ENCODE measurements at regions not wholly inside any gene's neighbourhood (a gene's known extent, or its start where the extent isn't known, plus 50 kb on each side); places are given as distances from the start of the nearest gene placed in this dataset.

- H3K9me3 Mint-ChIP-seq (ENCODE audit: unreplicated experiment), result no peaks in the 10 kb centered on the region
Measured at GRCh38 chr3:94737116-94737515, 674.3 kb downstream of the NSUN3 start.

GRCh38 chr3:94739420-94739819, 676.6 kb downstream of the NSUN3 start:
- FAIRE-seq, result no peak
- no peaks in the 10 kb centered on the region for H3K27me3 Mint-ChIP-seq (ENCODE audit: low read depth, unreplicated experiment)
- H4K20me1 ChIP-seq (ENCODE audit: insufficient read depth, low read length), result no peaks in the 10 kb centered on the region

More at GRCh38 chr3:94737116-94737515, 674.3 kb downstream of the NSUN3 start:
- Mint-ChIP-seq H3K4me1 (ENCODE audit: low read depth, unreplicated experiment) (no peaks in the 10 kb centered on the region), H3K27me3 (ENCODE audit: low read depth, unreplicated experiment) (no peaks in the 10 kb centered on the region), H3K27ac (ENCODE audit: unreplicated experiment) (no peak overlapping the region), H3K36me3 (ENCODE audit: low read depth, unreplicated experiment) (no peaks in the 10 kb centered on the region), H3K4me3 (ENCODE audit: unreplicated experiment) (no peak overlapping the region)
- Histone ChIP-seq H3K9me3 (ENCODE audit: insufficient read depth, low read depth, low read length) (no peaks in the 10 kb centered on the region), H2AFZ (ENCODE audit: low read depth, low read length) (no peak overlapping the region), H3K36me3 (ENCODE audit: insufficient read depth, low read length) (no peaks in the 10 kb centered on the region), H3K27me3 (ENCODE audit: insufficient read depth, low read length) (no peaks in the 10 kb centered on the region), H4K20me1 (ENCODE audit: insufficient read depth, low read length) (no peaks in the 10 kb centered on the region), H3K4me2 (ENCODE audit: low read length) (no peak overlapping the region), H3K4me1 (ENCODE audit: insufficient read depth, low read length) (no peaks in the 10 kb centered on the region), H3K4me3 (ENCODE audit: insufficient read depth, low read depth, low read length) (no peak overlapping the region), H3K9ac (ENCODE audit: low read length) (no peak overlapping the region), H3K27ac (ENCODE audit: low read depth, low read length) (no peak overlapping the region), H3K79me2 (ENCODE audit: insufficient read depth, low read length) (no peaks in the 10 kb centered on the region)
- no peak for TF ChIP-seq EZH2 (IDR thresholded peaks at IDR 0.05; ENCODE audit: insufficient read depth, low read length)
- no peak for TF ChIP-seq CTCF (IDR thresholded peaks at IDR 0.05; ENCODE audit: insufficient read depth, low read depth, low read length)
- DNase-seq (ENCODE audit: low read depth) (no peak), FAIRE-seq (no peak)

More at GRCh38 chr3:94739420-94739819, 676.6 kb downstream of the NSUN3 start:
- Mint-ChIP-seq H3K9me3 (ENCODE audit: unreplicated experiment) (peaks cover 2% of the 10 kb centered on the region), H3K36me3 (ENCODE audit: low read depth, unreplicated experiment) (no peaks in the 10 kb centered on the region), H3K4me1 (ENCODE audit: low read depth, unreplicated experiment) (no peaks in the 10 kb centered on the region), H3K4me3 (ENCODE audit: unreplicated experiment) (no peak overlapping the region), H3K27ac (ENCODE audit: unreplicated experiment) (no peak overlapping the region)
- Histone ChIP-seq H3K4me3 (ENCODE audit: insufficient read depth, low read depth, low read length) (no peak overlapping the region), H3K9ac (ENCODE audit: low read length) (no peak overlapping the region), H3K9me3 (ENCODE audit: insufficient read depth, low read depth, low read length) (no peaks in the 10 kb centered on the region), H3K4me1 (ENCODE audit: insufficient read depth, low read length) (no peaks in the 10 kb centered on the region), H3K79me2 (ENCODE audit: insufficient read depth, low read length) (no peaks in the 10 kb centered on the region), H3K27ac (ENCODE audit: low read depth, low read length) (no peak overlapping the region), H3K4me2 (ENCODE audit: low read length) (no peak overlapping the region), H2AFZ (ENCODE audit: low read depth, low read length) (no peak overlapping the region), H3K27me3 (ENCODE audit: insufficient read depth, low read length) (no peaks in the 10 kb centered on the region), H3K36me3 (ENCODE audit: insufficient read depth, low read length) (no peaks in the 10 kb centered on the region)
- no peak for TF ChIP-seq CTCF (IDR thresholded peaks at IDR 0.05; ENCODE audit: insufficient read depth, low read depth, low read length)
- no peak for TF ChIP-seq EZH2 (IDR thresholded peaks at IDR 0.05; ENCODE audit: insufficient read depth, low read length)
- DNase-seq (ENCODE audit: low read depth), result no peak

Data from astrocyte (in vitro differentiated cells and primary cell).